NCI-H446 treated with DMSO at 0.1 percent for 48 hours (cell line): ENCODE measurements at regions not wholly inside any gene's neighbourhood (a gene's known extent, or its start where the extent isn't known, plus 50 kb on each side); places are given as distances from the start of the nearest gene placed in this dataset.
A peak's percentile ranks its signal among the peaks of the same experiment; 100 is the strongest.

Experiments
- DNase-seq: peaks from one replicate; lab custom pipeline; 2025; lab: John Stamatoyannopoulos, UW

- peak; percentile 78 for DNase-seq
Measured at GRCh38 chr12:72082986-72083820, 144.6 kb downstream of the TPH2 start.

- no peak for DNase-seq
Measured at GRCh38 chr12:72084061-72084460, 145.4 kb downstream of the TPH2 start.

- DNase-seq, result no peak
Measured at GRCh38 chr12:72084880-72085279, 146.2 kb downstream of the TPH2 start.

GRCh38 chr12:72089678-72090077 lies 151.0 kb downstream of the TPH2 start:
- DNase-seq, result no peak

DNA sequence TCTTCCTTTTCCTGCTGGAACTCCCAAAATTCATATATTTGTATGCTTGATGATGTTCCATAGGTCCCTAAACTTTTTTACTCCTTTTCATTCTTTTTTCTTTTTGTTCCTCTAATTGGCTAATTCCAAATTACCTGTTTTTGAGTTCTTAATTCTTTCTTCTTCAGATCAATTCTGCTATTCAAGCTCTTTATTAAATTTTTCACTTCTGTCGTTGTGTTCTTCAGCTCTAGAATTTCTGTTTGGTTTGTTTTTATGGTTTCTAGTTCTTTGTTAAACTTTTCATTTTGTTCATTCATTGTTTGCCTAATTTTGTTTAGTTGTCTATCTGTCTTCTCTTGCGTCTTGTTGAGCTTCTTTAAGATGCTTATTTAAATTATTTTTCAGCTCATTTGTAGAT lies 154.8 kb downstream of the TPH2 start:
- DNase-seq, result no peak

- DNase-seq, result no peak
Measured at GRCh38 chr12:72093930-72094329, 155.3 kb downstream of the TPH2 start.

DNA sequence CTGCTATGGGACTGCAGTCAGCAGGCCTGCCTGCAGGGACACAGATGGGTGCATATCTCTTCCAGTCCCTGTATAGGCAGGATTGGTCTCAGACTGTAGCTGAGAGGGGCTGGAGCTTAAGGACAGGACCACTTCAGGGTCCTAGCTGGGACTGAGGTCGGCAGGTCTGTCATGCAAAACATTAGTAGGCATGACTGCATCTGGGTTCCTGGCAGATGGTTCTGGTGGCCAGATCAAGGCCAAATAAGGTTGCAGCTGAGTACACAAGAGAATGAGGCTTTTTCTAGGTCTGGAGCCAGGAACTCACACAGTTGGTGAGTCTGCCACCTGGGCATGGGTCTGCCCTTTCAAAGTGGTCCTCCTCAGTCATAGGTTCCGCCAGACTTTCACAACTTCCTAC lies 155.8 kb downstream of the TPH2 start:
- no peak for DNase-seq

DNA sequence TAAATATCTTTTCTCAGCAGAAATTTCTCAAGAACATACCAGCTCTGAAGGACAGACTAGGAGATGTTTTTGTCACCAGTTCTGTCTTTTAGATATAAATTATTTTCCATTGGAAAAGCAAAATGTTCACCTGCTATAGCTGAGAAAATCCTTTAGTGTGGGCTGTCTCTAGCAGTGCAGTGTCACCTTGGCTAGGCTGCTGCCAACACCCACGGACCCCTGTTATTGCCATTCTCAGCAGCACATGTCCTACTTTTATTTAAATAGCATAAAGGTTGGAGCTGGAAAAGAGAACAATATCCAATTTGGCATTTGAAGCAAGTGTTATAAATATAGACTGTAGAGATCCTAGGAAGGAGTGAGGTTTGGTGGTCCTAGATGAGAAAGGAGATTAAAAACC lies 156.4 kb downstream of the TPH2 start:
- no peak for DNase-seq

DNA sequence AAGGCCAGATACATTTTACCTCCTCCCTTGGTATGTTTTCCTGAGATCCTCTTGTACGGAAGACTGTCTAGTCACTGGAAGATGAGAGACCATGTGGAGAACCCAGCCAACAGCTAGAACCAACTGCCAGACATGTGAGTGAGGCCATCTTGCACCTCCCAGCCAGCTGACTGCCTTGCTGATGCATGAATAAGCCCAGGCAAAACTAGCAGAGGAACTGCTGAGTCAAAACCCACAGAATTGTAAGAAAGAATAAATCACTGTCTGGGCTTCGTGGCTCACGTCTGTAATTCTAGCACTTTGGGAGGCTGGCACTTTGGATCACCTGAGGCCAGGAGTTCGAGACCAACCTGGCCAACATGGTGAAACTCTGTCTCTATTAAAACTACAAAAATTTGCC lies 160.0 kb downstream of the TPH2 start:
- no peak for DNase-seq

- DNase-seq, result no peak
Measured at GRCh38 chr12:72100854-72101253, 162.2 kb downstream of the TPH2 start.

DNA sequence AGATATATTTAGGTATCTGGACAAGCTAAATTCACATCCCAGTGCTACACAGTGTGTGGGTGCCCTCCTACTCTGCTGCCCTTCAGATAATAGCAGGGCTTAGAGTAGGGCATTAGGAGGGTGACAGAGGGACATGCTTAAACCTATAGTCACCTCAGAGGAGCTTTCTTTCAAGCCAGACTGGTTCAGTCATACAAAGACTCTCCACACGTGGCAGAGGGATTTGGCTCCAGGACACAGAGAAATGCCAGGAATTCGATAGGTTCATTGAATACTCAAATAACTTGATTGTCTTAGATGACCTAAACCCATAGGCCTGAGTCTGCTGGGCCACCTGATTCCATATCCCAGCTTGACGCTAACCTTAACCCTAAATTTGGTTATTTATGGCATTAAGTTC lies 163.5 kb downstream of the TPH2 start:
- DNase-seq, result no peak

DNA sequence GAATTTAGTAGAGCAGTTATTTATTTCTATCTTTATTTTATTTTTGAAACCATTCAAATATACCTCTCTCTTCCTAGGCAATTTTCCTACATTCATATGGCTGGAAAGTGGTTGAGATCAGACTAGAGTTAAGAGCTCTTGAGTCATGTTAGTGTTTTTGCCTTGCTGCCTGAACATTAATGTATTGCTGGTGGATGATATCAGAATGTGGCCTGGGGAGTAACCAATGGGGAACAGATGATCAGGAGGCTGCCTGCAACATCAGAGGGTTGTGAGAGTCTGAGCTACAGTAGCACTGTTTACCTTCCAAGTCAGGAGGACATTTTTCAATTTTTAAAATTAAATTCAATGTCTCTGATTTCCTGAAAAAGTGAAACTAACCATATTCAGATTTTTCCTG lies 166.3 kb upstream of the TRHDE start:
- no peak for DNase-seq

DNA sequence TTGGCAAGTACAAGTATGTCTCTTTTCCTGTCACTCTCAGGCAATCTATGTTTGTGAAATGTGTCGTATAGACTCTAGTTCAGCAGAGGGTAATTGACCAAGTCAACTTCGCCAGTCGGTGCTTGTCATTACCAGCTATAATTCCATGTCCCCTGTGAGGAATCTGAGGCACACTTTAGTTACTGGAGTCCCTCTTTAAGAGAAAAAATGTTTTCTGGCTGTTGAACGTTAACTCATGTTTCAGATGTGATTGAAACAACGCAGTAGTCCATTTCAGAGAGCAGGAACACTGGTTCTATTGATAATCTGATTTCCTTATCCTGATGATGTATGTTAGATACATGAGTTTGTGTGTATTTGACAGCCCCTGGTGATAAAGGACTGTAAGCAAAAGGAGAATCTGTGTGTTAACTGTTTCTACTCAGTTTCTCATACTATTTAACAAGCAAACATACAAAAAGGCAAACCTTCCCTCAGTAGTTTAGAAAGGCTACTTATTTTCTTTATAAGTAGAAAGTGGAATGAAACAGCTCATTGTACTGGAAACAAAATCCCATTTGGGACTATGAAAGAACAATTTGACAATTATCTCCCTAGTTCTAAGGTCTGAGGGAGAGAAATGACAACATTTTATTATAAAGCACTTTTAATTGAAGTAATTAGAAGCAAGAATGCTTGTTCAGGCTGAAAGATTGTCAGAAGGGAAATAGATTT lies 161.1 kb upstream of the TRHDE start:
- DNase-seq, result no peak

GRCh38 chr12:72111706-72112105 lies 160.5 kb upstream of the TRHDE start:
- DNase-seq, result no peak

DNA sequence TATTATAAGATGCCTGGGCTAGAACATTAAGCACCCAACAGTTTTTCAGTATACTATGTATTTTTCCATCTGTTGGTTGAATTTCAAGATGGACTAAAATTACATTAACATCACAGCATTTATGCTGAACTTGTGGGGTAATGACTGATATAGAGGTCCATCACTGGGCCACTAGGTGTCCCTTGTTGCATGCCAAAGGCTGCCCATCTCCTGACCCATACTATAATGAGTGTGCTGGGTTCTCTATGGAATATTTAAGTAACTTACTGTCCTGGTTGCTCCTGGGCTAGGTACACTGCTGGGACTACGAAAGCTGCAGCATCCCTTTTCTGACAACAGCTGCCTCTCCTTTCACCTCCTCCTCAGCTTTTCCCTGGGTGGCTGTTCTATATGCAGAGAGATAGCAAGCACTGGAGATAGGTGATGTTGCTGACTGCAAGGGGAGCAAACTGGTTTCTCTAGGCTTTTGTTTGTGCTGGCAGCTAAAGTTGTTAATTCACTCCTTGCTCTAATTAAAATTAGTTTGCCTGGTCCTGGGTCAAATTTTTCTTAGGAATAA lies 138.6 kb upstream of the TRHDE start:
- DNase-seq, result no peak

DNA sequence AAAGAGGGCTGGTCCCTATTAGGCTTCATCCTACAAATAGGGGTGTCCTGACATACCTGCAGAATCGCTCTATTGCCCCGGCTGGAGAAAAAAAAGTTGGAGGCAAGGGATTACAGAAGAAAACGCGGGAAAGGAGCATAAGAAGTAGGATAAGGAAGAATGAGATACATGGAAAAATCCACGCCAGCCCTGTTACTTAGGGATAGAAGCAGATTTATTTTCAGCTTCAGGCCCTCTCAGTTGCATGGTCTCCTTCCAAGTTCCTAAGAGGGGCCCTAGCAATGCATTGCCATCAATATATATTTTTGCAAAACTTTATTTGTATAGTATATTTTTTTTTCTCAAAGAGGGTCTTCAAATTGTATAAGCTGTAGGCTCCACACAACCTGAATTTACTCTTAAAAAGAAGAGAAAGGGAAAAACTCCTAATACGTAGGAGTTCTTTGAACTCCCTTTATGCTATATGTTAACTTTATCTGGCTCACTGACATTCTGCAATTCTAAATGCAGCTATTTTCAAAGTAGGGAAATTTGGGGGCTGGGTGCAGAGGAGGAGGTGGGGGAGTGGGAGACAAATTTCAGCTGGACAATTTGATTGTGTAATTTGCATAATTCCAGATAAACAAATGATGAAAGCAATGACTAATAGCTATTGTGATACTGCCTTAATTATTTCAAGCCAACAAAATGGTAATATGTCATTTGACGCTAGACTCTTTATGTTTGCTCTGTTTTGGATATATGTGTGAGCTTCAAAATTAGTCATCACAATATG lies 137.7 kb upstream of the TRHDE start:
- no peak for DNase-seq

- no peak for DNase-seq
Measured at GRCh38 chr12:72135021-72135301, 137.2 kb upstream of the TRHDE start.

- no peak for DNase-seq
Measured at GRCh38 chr12:72136792-72137191, 135.4 kb upstream of the TRHDE start.

GRCh38 chr12:72139411-72139810 lies 132.8 kb upstream of the TRHDE start:
- DNase-seq, result no peak

GRCh38 chr12:72141381-72141780 lies 130.8 kb upstream of the TRHDE start:
- DNase-seq, result no peak

DNA sequence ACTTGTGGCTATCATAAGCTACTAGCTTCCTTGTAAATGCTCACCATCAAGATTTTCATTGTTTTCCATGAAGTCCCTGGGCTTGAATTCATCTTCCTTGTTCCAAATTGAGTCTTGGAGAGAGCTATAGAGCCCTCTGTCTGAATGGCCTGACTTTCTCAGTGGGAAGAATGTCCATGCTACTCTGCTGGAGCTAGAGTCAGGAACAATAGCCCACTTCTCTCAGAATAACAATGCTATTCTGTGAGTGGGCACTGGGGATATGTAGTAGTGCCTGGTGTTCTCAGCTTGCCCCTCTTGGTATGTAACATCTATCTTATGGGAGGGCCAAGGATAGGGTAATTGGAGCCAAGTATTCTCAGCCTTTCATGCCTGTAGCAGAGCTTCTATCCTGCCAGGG lies 127.6 kb upstream of the TRHDE start:
- no peak for DNase-seq

- DNase-seq, result no peak
Measured at GRCh38 chr12:72146495-72146894, 125.7 kb upstream of the TRHDE start.

- DNase-seq, result no peak
Measured at GRCh38 chr12:72148709-72149108, 123.5 kb upstream of the TRHDE start.
